ENCODE measurements at regions not wholly inside any gene's neighbourhood (a gene's known extent, or its start where the extent isn't known, plus 50 kb on each side); places are given as distances from the start of the nearest gene placed in this dataset.

DNA sequence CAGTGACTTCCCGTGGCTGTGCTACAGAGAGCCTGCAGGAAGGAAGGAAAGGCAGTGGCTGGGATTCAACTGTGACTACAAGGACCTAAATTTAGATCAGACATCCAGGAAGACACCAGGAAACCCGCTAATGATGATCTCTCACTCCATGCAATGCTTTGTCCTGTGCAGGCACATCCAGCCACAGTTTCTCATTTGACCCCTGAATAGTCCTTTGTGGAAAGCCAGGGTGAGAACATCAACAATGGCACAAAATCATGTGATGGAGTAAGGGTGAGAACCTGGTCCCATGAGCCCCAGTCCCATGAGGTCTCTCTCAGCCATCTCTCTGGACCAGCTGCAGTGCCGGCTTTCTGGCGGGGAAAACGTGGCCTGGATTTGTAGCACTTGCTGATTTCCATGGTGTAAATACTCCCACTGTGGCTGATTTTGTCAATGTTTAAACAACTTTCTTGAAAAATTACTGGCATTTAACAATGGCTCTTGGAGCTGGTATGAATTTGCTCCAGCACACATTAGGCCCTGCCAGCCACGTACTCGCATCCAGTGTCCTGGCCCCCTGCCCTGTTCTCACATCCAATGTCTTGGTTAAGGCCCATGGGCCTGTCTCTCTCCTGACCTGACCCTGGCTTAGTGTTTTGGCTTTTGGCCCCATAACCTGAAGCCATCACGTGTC lies 159.0 kb upstream of the HAAO start:
- no peak overlapping the region for H2AFZ ChIP-seq
- no peaks in the 10 kb centered on the region for H3K9me3 ChIP-seq (ENCODE audit: control insufficient read depth, low read length)
- H3K27ac ChIP-seq = peak overlapping the region; percentile 64
- H3K4me3 ChIP-seq (ENCODE audit: low read depth, low read length) = no peak overlapping the region
- no peaks in the 10 kb centered on the region for H3K79me2 ChIP-seq
- H3K4me2 ChIP-seq (ENCODE audit: low read length) = no peak overlapping the region
- no peaks in the 10 kb centered on the region for H3K27me3 ChIP-seq (ENCODE audit: control insufficient read depth, insufficient read depth, low read length)
- no peak overlapping the region for H3K9ac ChIP-seq
- no peaks in the 10 kb centered on the region for H3K36me3 ChIP-seq (ENCODE audit: control insufficient read depth, insufficient read depth, low read length)
- H3K4me1 ChIP-seq = no peaks in the 10 kb centered on the region
- TF ChIP-seq, protein P1, sequence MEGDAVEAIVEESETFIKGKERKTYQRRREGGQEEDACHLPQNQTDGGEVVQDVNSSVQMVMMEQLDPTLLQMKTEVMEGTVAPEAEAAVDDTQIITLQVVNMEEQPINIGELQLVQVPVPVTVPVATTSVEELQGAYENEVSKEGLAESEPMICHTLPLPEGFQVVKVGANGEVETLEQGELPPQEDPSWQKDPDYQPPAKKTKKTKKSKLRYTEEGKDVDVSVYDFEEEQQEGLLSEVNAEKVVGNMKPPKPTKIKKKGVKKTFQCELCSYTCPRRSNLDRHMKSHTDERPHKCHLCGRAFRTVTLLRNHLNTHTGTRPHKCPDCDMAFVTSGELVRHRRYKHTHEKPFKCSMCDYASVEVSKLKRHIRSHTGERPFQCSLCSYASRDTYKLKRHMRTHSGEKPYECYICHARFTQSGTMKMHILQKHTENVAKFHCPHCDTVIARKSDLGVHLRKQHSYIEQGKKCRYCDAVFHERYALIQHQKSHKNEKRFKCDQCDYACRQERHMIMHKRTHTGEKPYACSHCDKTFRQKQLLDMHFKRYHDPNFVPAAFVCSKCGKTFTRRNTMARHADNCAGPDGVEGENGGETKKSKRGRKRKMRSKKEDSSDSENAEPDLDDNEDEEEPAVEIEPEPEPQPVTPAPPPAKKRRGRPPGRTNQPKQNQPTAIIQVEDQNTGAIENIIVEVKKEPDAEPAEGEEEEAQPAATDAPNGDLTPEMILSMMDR (IDR thresholded peaks at IDR 0.05) = no peak

DNA sequence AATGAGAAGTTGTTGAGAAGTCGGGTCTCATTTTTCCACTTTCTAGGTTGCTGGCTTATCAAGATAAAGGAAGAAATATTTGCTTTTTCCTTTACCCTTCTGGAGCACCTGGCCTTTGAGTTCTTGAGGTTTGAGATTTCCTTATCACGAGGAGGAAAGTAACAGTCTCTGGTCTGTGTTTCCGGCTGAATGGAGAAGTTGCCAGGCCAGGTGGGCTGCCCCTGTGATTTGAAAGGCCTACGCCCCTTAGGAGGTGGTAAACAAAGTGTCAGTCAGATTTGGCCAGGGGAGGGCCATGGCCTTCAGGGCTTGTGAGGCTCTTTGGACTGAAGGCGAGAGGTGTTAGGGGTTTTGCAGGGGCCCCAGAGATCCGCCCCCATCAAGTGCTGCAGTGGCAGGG lies 156.7 kb upstream of the HAAO start:
- Histone ChIP-seq H3K36me3 (ENCODE audit: control insufficient read depth, insufficient read depth, low read length) (no peaks in the 10 kb centered on the region), H3K9ac (no peak overlapping the region), H3K27ac (no peak overlapping the region)

DNA sequence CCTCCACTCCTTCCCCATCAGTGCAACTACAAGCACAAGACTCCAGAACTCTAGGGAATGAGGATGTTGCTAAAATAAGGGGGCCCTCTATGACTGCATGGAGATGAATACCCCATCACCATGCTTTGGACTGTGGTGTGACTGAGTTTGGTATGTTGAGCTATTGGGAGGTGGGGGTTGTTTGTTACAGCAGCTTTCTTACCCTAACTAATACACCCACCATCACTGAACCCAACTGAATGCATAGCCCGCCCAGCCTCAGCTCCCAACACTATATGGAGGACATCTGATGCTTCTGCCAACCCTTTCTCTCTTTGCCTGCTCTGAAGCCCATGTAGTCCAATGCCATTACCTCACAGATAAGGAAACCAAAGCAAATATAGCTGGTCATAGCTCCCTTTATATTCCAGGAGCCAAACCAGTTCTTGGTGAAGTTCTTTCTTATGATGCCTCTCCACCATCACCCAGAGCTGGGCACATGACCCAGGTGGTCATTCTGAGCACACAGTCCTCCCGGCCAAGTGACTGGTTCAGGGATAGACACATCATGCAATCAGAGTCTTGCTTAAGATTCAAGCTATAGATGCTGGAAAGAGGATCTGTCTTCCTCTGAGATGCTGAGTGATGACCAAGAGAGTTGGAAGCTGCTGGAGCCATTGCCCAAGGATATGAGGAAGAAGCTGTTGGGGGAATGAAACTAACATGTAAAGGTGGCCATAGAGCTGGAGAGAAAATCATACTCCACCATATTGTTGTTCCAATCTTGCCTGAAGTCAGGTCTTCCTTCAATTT lies 155.6 kb upstream of the HAAO start:
- no peaks in the 10 kb centered on the region for H3K27me3 ChIP-seq (ENCODE audit: control insufficient read depth, insufficient read depth, low read length)
- TF ChIP-seq, protein P1 (IDR thresholded peaks at IDR 0.05) = no peak
- no peak overlapping the region for H3K9ac ChIP-seq
- H3K36me3 ChIP-seq (ENCODE audit: control insufficient read depth, insufficient read depth, low read length) = no peaks in the 10 kb centered on the region
- H3K4me2 ChIP-seq (ENCODE audit: low read length) = no peak overlapping the region
- no peaks in the 10 kb centered on the region for H3K9me3 ChIP-seq (ENCODE audit: control insufficient read depth, low read length)
- no peaks in the 10 kb centered on the region for H3K4me1 ChIP-seq
- H3K79me2 ChIP-seq = no peaks in the 10 kb centered on the region
- no peak overlapping the region for H2AFZ ChIP-seq
- no peak overlapping the region for H3K27ac ChIP-seq
- no peak overlapping the region for H3K4me3 ChIP-seq (ENCODE audit: low read depth, low read length)

More for the DNA sequence above, 156.7 kb upstream of the HAAO start:
- H3K9me3 ChIP-seq (ENCODE audit: control insufficient read depth, low read length) = no peaks in the 10 kb centered on the region
- no peak overlapping the region for H2AFZ ChIP-seq
- no peaks in the 10 kb centered on the region for H3K79me2 ChIP-seq
- H3K27me3 ChIP-seq (ENCODE audit: control insufficient read depth, insufficient read depth, low read length) = no peaks in the 10 kb centered on the region
- H3K4me3 ChIP-seq (ENCODE audit: low read depth, low read length) = no peak overlapping the region
- H3K4me2 ChIP-seq (ENCODE audit: low read length) = no peak overlapping the region
- H3K4me1 ChIP-seq = no peaks in the 10 kb centered on the region
- TF ChIP-seq, protein P1 (IDR thresholded peaks at IDR 0.05) = no peak

GRCh38 chr2:42944779-42945415 lies 152.5 kb upstream of the HAAO start:
- H3K27ac ChIP-seq = no peak overlapping the region

More at GRCh38 chr2:42944779-42945415, 152.5 kb upstream of the HAAO start:
- no peaks in the 10 kb centered on the region for H3K9me3 ChIP-seq (ENCODE audit: control insufficient read depth, low read length)
- H2AFZ ChIP-seq = no peak overlapping the region
- no peaks in the 10 kb centered on the region for H3K27me3 ChIP-seq (ENCODE audit: control insufficient read depth, insufficient read depth, low read length)
- TF ChIP-seq, protein P1 (IDR thresholded peaks at IDR 0.05) = no peak
- no peaks in the 10 kb centered on the region for H3K36me3 ChIP-seq (ENCODE audit: control insufficient read depth, insufficient read depth, low read length)
- no peaks in the 10 kb centered on the region for H3K79me2 ChIP-seq
- no peak overlapping the region for H3K9ac ChIP-seq
- no peak overlapping the region for H3K4me3 ChIP-seq (ENCODE audit: low read depth, low read length)
- H3K4me2 ChIP-seq (ENCODE audit: low read length) = no peak overlapping the region
- H3K4me1 ChIP-seq = no peaks in the 10 kb centered on the region

Measured in parathyroid adenoma (tissue), 2 donors.